ENCODE measurements at regions not wholly inside any gene's neighbourhood (a gene's known extent, or its start where the extent isn't known, plus 50 kb on each side); places are given as distances from the start of the nearest gene placed in this dataset.

DNA sequence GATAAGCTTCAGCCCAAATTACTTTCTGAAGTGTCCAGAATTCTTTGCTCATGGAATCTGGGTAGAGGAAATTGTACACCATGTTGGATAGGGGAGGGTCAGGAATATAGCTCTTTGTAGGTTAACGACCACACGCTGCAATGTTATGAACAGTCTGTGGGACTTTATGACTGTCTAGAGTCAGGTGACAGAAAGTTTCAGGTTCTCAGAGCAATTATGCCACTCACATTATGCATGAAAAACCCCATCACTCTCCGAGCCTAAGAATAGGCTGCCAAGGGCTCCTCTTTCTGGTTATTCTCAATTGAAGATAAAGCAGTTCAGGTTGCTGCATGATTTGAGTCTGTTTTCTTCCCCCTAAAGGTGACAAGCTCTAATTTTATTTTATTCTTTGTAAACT is 430.9 kb downstream of the ATP23 start:
- no peak for DNase-seq

DNA sequence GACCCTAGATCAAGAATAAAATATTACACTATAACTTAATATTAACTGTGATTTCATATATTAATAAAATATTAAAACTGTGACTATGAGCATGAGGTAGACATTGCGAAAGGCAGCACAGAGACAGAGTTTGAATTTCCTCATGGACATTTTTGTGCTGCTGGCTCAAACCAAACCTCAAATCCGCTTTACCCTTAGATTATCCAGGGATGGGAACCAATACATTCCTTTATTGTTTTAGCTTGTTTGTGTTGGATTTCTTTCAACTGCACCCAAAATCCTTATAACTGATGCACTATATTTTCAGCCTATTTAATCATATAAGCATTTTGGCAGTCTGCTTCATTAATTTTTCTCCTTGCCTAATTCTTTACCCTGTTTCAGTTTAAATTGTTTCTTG is 436.7 kb downstream of the ATP23 start:
- no peak for DNase-seq

DNA sequence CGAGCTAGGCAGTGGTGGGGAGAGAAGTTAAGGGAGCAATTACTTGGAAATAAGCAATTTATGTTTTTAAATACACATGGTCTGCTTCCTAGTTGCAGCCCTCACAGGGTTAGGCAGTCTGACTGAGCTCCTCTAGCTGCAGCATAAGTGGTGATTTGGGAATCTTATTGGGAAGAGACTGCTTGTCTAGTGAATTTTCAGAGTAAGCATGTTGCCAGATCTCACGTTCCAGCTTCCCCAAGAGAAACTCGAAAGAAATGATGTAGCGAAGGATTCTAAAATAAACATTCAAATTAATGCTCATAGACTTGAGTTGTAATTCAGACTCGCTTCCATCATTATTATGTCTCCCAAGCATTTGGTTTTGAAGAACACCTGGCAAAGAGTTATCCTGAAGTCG is 440.2 kb downstream of the ATP23 start:
- DNase-seq: no peak

DNA sequence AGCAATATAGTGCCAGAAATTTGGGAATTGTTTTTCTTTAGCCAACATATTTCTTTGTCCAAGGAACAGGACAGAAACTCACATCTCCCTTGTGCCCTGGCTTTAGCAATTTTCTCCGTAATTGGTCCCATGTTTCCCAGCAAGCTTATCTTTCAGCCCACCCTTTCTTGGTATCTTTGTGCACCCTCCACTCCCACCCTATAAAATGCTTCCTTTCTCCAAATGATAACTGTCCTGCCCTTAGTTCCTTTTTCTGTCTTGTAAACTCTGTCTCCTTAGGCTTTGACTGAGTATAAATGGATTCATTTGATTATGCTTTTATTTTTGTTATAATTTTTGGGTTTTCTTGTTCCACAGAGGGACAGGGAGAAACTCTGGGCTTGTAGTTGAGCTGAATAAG is 442.8 kb downstream of the ATP23 start:
- no peak for DNase-seq

GRCh38 chr12:58386136-58386535 is 444.8 kb downstream of the ATP23 start:
- DNase-seq: no peak

DNA sequence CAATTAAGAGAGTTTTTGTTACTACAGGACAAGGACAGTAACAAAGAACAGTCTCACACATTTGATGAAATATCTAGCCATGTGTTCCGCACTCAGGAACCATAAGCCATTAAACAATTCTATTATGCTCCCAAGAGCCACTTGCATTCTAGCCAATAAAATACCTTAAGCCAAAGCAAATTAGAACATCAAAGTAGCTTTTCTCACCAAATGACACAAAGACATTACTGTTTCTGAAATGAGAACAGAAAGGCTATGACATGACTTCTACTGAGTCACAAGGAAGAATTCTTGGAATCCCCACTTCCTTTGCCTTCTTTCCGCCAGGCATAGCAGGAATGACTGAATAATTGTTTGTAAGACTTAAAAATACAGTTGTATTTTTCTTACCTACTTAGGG is 445.8 kb downstream of the ATP23 start:
- no peak for DNase-seq

DNA sequence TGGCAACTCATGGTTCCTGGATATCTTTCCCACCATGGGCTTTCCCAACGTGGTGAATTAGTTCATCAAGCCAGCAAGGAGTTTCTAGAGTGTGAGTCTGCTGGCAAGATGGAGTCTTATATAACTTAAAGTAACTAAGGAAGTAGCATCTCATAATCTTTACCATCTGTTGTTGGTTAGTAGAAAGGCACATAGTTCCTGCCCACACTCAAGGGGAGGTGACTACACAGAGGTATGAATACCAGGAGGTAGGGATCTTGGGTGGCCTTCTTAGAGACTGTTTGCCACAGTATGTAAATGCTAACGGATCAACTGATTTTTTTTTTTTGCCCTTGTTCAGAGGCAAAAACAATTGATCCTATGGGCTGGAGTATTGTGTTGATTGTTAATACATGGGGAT is 446.9 kb downstream of the ATP23 start:
- no peak for DNase-seq

DNA sequence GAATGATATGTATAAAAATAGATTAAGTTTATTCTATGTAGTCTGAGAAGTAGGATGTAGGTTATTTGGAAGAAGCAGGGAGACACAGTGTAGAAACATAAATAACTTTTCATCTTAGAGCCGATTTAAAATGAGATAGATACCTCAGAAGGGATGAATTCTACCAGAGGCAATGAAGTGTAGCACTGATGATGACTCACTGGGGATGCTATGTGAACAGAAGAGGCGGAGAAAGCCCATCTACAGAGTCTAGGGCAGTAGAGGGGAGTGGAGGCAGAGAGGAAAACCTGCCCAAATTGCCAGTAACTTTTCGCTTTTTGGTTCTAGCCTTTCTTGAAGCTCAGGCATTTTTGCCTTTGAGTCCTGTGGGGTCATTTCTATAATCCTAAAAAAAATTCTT is 451.8 kb downstream of the ATP23 start:
- DNase-seq: no peak

- DNase-seq: no peak
These were observed 453.7 kb downstream of the ATP23 start for GRCh38 chr12:58395056-58395455.

DNA sequence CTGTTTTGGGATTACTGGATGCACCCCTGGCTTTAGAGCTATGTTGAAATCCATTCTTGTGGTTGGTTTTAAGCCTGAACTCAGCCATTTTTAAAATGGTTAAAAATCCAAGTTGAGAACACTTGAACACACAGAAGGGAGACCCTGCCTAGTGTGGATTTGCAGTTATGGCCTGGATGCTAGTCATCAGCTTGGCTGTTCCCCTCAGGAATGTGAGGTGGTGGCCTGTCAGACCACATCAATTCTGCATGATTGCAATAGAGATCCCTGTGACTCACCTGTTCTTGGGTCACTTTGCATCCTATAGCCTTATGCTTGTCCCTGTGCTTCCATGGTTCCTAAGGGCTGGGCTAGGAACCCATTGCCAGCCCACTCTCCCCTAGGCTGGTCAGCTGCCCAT is 454.1 kb downstream of the ATP23 start:
- DNase-seq: no peak

- no peak for DNase-seq
These were observed 454.9 kb downstream of the ATP23 start for GRCh38 chr12:58396239-58396638.

- DNase-seq: no peak
These were observed 464.0 kb downstream of the ATP23 start for GRCh38 chr12:58405363-58405762.

GRCh38 chr12:58408516-58408915 is 467.1 kb downstream of the ATP23 start:
- DNase-seq: no peak

- no peak for DNase-seq
These were observed 471.2 kb downstream of the ATP23 start for GRCh38 chr12:58412461-58413060.

GRCh38 chr12:58413794-58414193 is 472.4 kb downstream of the ATP23 start:
- DNase-seq: no peak

DNA sequence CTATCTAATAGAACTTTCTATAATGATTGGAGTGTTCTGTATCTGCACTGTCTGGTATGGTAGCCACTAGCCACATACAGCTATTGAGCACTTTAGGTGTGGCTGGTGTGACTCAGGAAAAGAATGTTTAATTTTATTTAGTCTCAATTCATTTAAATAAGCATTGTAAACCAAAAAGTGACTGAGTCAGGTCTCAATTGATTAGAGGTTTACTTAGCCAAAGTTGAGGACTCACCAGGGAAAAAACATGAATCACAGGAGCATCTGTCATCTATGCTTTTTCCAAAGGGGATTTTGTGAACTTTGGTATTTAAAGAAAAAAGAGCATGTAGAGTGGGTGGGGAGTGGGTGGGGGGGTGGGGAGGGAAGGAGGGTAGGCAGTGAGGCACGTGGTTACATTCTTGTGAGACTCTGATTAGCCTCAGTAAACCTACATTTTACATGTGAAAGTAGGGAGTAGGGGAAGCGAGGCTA is 473.1 kb downstream of the ATP23 start:
- DNase-seq: no peak

DNA sequence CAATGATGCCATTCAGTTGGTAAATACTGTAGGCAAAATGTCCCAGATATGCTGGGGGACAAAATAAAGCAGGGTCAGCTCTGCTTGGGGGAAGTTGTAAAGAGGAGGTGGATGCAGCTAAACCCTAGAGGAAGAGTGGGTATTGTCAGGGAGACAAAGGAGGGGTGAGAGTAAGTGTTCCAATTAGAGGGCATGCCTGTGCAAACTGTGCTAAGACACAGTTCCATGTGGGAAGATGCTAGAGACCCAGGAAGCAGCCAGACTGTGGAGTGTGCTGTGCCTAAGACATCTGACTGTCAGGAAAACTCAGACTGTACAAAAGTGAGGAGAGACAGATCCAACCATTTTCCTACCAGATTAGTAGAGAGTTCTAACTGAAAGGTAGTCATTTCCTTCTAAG is 474.3 kb downstream of the ATP23 start:
- no peak for DNase-seq

DNA sequence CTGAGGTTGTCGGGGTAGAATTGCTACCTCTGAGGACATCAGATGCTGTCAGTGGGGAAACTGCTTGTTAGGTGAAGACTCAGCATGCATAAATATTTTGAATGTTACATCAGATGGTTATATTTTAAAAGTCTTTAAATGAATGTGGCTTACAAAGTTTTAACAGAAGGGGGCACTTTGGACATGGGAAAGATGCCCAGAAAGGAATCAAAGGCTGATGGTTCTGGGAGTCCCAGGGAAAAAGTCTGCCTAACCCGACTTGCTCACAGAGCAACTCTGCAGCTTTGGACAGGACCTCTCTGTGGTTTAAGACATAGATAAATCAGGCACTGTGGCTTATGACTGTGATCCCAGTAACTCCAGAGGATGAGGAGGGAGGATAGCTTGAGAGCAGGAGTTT is 474.9 kb downstream of the ATP23 start:
- no peak for DNase-seq

- no peak for DNase-seq
These were observed 477.9 kb downstream of the ATP23 start for GRCh38 chr12:58419196-58419760.

DNA sequence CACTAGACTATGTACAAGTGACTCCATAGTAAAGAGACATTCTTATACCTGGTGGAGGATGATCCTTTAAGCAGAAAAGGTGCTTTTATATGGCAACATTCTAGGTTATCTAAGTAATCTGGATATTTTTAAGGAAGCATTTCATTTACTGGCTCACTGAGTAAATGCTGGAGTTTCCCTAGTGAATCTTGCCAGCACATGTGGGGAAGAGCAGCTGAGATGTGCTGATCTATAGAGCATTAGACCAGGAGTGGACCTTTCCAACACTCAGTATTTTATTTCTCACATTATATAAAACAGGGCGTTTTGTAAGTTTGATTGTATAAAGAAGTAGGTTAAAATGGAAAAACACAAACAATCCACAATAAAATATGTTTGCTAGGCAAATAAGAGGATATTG is 478.5 kb downstream of the ATP23 start:
- no peak for DNase-seq

DNA sequence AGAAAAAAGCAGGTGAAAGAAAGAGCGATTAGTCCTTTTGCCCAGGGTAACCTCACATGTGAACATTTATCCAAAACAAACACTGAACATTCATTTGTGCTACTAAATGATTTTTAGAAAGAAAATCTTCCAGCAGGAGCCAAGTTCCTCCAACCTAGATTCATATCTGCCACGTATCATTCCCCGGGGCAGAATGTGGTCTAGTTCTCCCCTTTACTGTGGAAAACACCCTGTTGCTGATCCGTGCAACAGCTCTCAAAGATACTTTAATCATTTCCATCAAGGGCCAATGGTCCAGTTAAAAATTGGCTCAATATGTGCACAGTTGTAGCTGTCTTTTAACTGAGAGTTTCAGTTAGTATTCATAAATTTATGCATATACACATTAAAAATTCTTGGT is 479.1 kb downstream of the ATP23 start:
- no peak for DNase-seq

DNA sequence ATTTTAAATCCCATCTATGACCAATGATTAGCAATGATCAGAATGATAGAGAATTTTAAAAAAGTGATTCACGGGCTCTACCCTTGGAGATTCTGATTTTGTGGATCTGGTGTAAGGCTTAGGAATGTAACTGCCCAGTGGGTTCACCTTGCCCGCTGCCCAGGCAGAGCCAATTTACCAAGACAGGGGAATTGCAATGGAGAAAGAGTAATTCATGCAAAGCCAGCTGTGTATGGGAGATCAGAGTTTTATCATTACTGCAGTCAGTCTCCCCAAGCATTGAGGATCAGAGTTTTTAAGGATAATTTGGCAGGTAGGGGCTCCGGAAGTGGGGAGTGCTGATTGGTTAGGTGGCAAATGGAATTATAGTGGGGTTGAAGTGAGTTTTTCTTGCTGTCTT is 480.6 kb downstream of the ATP23 start:
- DNase-seq: no peak

DNA sequence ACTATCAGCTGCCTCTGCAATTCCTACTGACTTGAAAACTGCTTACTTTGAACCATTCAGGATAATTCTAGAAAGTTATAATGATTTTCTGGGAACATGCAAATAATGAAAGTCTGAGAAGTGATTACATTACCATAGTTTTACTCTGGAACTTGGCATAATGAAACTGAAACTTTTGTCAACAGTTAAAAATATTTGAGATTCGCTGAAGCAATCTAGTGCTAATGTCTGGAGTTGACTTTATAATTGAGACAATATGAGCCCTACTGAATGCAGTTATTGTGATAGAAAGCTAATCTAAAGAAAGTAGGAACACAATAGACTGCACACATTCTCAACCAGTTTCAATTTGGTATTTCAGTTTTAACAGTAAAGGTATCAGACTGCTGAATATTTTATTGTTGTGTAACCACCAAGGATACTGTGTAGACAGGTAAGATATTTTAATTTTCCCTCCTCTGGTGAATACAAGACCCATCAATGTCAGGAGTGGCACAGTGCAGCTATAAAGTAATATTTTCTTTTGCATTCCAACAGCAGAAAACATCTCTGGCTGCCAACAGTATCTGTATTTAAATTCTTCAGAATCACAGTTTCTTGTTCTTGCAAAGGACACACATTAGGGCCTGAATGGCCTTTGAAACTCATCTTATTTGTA is 483.5 kb downstream of the ATP23 start:
- no peak for DNase-seq

DNA sequence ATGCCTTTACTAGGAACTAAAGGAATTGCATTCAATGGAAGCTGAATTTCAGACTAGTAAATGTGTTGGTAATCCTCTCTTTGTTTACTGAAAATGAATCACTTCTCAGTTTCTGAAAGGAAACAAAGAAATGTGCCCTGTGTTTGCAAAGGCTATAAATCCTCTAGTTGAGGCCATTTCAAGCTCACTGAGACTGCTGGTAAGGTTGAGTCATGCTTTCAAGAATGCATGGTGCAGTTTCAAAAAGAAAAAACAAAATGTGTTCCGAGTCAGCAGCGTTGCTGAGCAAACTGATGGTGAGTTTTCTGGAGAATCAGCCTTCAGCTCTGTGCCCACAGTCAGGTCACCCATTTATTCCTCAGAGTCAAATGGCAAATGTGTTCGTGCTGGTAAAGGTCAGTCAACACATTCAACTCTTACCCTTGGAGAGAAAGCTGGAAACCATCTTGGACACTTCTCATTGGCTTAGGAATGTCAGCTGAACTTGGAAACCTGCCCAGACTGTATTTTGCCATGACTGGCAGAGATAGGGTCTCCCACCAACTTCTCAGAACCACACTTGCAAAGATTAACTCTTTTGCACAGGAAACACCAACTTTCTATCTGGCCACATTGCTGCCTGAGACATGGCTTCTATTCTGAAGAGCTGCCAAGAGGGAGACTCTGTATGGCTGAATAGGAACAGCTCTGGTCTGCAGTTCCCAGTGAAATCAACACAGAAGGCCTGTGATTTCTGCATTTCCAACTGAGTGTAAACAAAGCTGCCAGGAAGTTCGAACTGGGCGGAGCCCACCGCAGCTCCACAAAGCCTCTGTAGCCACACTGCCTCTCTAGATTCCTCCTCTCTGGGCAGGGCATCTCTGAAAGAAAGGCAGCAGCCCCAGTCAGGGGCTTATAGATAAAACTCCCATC is 484.4 kb downstream of the ATP23 start:
- peak; percentile 5 for DNase-seq
